ENCODE measurements at regions not wholly inside any gene's neighbourhood (a gene's known extent, or its start where the extent isn't known, plus 50 kb on each side); places are given as distances from the start of the nearest gene placed in this dataset.

- Histone ChIP-seq H3K36me3 (ENCODE audit: insufficient read depth, low read length) (no peaks in the 10 kb centered on the region), H2AFZ (ENCODE audit: low read depth, low read length) (no peak overlapping the region), H3K27me3 (ENCODE audit: insufficient read depth, low read length) (no peaks in the 10 kb centered on the region), H3K4me3 (ENCODE audit: low read length) (no peak overlapping the region), H3K9me3 (ENCODE audit: low read length) (peaks cover 2% of the 10 kb centered on the region), H3K4me1 (ENCODE audit: insufficient read depth, low read length) (no peaks in the 10 kb centered on the region)
Measured at GRCh38 chr1:218829097-218829496, 344.6 kb upstream of the LYPLAL1 start.

GRCh38 chr1:218835609-218836008 lies 338.1 kb upstream of the LYPLAL1 start:
- Histone ChIP-seq H3K36me3 (ENCODE audit: insufficient read depth, low read length) (no peaks in the 10 kb centered on the region), H2AFZ (ENCODE audit: low read depth, low read length) (no peak overlapping the region), H3K4me1 (ENCODE audit: insufficient read depth, low read length) (no peaks in the 10 kb centered on the region), H3K9me3 (ENCODE audit: low read length) (no peaks in the 10 kb centered on the region), H3K27me3 (ENCODE audit: insufficient read depth, low read length) (no peaks in the 10 kb centered on the region), H3K4me3 (ENCODE audit: low read length) (no peak overlapping the region)

GRCh38 chr1:218836264-218836663 lies 337.4 kb upstream of the LYPLAL1 start:
- Histone ChIP-seq H3K4me1 (ENCODE audit: insufficient read depth, low read length) (no peaks in the 10 kb centered on the region), H3K9me3 (ENCODE audit: low read length) (no peaks in the 10 kb centered on the region), H3K36me3 (ENCODE audit: insufficient read depth, low read length) (no peaks in the 10 kb centered on the region), H2AFZ (ENCODE audit: low read depth, low read length) (no peak overlapping the region), H3K27me3 (ENCODE audit: insufficient read depth, low read length) (no peaks in the 10 kb centered on the region), H3K4me3 (ENCODE audit: low read length) (no peak overlapping the region)

GRCh38 chr1:218837051-218837450 lies 336.6 kb upstream of the LYPLAL1 start:
- Histone ChIP-seq H2AFZ (ENCODE audit: low read depth, low read length) (no peak overlapping the region), H3K36me3 (ENCODE audit: insufficient read depth, low read length) (no peaks in the 10 kb centered on the region), H3K9me3 (ENCODE audit: low read length) (no peaks in the 10 kb centered on the region), H3K4me3 (ENCODE audit: low read length) (no peak overlapping the region), H3K27me3 (ENCODE audit: insufficient read depth, low read length) (no peaks in the 10 kb centered on the region), H3K4me1 (ENCODE audit: insufficient read depth, low read length) (no peaks in the 10 kb centered on the region)

GRCh38 chr1:218845589-218845988 lies 328.1 kb upstream of the LYPLAL1 start:
- H3K4me3 ChIP-seq (ENCODE audit: low read length): no peak overlapping the region
- H2AFZ ChIP-seq (ENCODE audit: low read depth, low read length): no peak overlapping the region
- H3K4me1 ChIP-seq (ENCODE audit: insufficient read depth, low read length): no peaks in the 10 kb centered on the region
- no peaks in the 10 kb centered on the region for H3K9me3 ChIP-seq (ENCODE audit: low read length)
- H3K27me3 ChIP-seq (ENCODE audit: insufficient read depth, low read length): no peaks in the 10 kb centered on the region
- H3K36me3 ChIP-seq (ENCODE audit: insufficient read depth, low read length): no peaks in the 10 kb centered on the region

GRCh38 chr1:218846181-218846580 lies 327.5 kb upstream of the LYPLAL1 start:
- Histone ChIP-seq H3K4me3 (ENCODE audit: low read length) (no peak overlapping the region), H2AFZ (ENCODE audit: low read depth, low read length) (no peak overlapping the region), H3K4me1 (ENCODE audit: insufficient read depth, low read length) (no peaks in the 10 kb centered on the region), H3K9me3 (ENCODE audit: low read length) (no peaks in the 10 kb centered on the region), H3K27me3 (ENCODE audit: insufficient read depth, low read length) (no peaks in the 10 kb centered on the region), H3K36me3 (ENCODE audit: insufficient read depth, low read length) (no peaks in the 10 kb centered on the region)

GRCh38 chr1:218847089-218847768 lies 326.4 kb upstream of the LYPLAL1 start:
- H3K4me1 ChIP-seq (ENCODE audit: insufficient read depth, low read length): no peaks in the 10 kb centered on the region
- no peak overlapping the region for H2AFZ ChIP-seq (ENCODE audit: low read depth, low read length)
- no peak overlapping the region for H3K4me3 ChIP-seq (ENCODE audit: low read length)
- H3K27me3 ChIP-seq (ENCODE audit: insufficient read depth, low read length): no peaks in the 10 kb centered on the region
- no peaks in the 10 kb centered on the region for H3K9me3 ChIP-seq (ENCODE audit: low read length)
- no peaks in the 10 kb centered on the region for H3K36me3 ChIP-seq (ENCODE audit: insufficient read depth, low read length)

GRCh38 chr1:218848009-218848408 lies 325.7 kb upstream of the LYPLAL1 start:
- H3K36me3 ChIP-seq (ENCODE audit: insufficient read depth, low read length): no peaks in the 10 kb centered on the region
- no peaks in the 10 kb centered on the region for H3K27me3 ChIP-seq (ENCODE audit: insufficient read depth, low read length)
- H3K9me3 ChIP-seq (ENCODE audit: low read length): no peaks in the 10 kb centered on the region
- no peaks in the 10 kb centered on the region for H3K4me1 ChIP-seq (ENCODE audit: insufficient read depth, low read length)
- no peak overlapping the region for H3K4me3 ChIP-seq (ENCODE audit: low read length)
- H2AFZ ChIP-seq (ENCODE audit: low read depth, low read length): no peak overlapping the region

GRCh38 chr1:218850367-218850766 lies 323.3 kb upstream of the LYPLAL1 start:
- H3K9me3 ChIP-seq (ENCODE audit: low read length): no peaks in the 10 kb centered on the region
- H3K4me3 ChIP-seq (ENCODE audit: low read length): no peak overlapping the region
- H3K4me1 ChIP-seq (ENCODE audit: insufficient read depth, low read length): no peaks in the 10 kb centered on the region
- H3K36me3 ChIP-seq (ENCODE audit: insufficient read depth, low read length): no peaks in the 10 kb centered on the region
- H2AFZ ChIP-seq (ENCODE audit: low read depth, low read length): no peak overlapping the region
- no peaks in the 10 kb centered on the region for H3K27me3 ChIP-seq (ENCODE audit: insufficient read depth, low read length)

- Histone ChIP-seq H3K27me3 (ENCODE audit: insufficient read depth, low read length) (no peaks in the 10 kb centered on the region), H3K36me3 (ENCODE audit: insufficient read depth, low read length) (no peaks in the 10 kb centered on the region), H2AFZ (ENCODE audit: low read depth, low read length) (no peak overlapping the region), H3K4me1 (ENCODE audit: insufficient read depth, low read length) (no peaks in the 10 kb centered on the region), H3K4me3 (ENCODE audit: low read length) (no peak overlapping the region), H3K9me3 (ENCODE audit: low read length) (no peaks in the 10 kb centered on the region)
Measured at GRCh38 chr1:218851586-218851985, 322.1 kb upstream of the LYPLAL1 start.

GRCh38 chr1:218852527-218852926 lies 321.2 kb upstream of the LYPLAL1 start:
- Histone ChIP-seq H3K27me3 (ENCODE audit: insufficient read depth, low read length) (no peaks in the 10 kb centered on the region), H3K9me3 (ENCODE audit: low read length) (no peaks in the 10 kb centered on the region), H2AFZ (ENCODE audit: low read depth, low read length) (no peak overlapping the region), H3K4me3 (ENCODE audit: low read length) (no peak overlapping the region), H3K4me1 (ENCODE audit: insufficient read depth, low read length) (no peaks in the 10 kb centered on the region), H3K36me3 (ENCODE audit: insufficient read depth, low read length) (no peaks in the 10 kb centered on the region)

GRCh38 chr1:218863987-218864386 lies 309.7 kb upstream of the LYPLAL1 start:
- Histone ChIP-seq H3K4me1 (ENCODE audit: insufficient read depth, low read length) (peaks cover 8% of the 10 kb centered on the region), H3K36me3 (ENCODE audit: insufficient read depth, low read length) (no peaks in the 10 kb centered on the region), H3K4me3 (ENCODE audit: low read length) (no peak overlapping the region), H3K27me3 (ENCODE audit: insufficient read depth, low read length) (no peaks in the 10 kb centered on the region), H2AFZ (ENCODE audit: low read depth, low read length) (no peak overlapping the region), H3K9me3 (ENCODE audit: low read length) (no peaks in the 10 kb centered on the region)

GRCh38 chr1:218865591-218865990 lies 308.1 kb upstream of the LYPLAL1 start:
- no peaks in the 10 kb centered on the region for H3K27me3 ChIP-seq (ENCODE audit: insufficient read depth, low read length)
- no peak overlapping the region for H3K4me3 ChIP-seq (ENCODE audit: low read length)
- peaks cover 8% of the 10 kb centered on the region for H3K4me1 ChIP-seq (ENCODE audit: insufficient read depth, low read length)
- H3K36me3 ChIP-seq (ENCODE audit: insufficient read depth, low read length): no peaks in the 10 kb centered on the region
- no peaks in the 10 kb centered on the region for H3K9me3 ChIP-seq (ENCODE audit: low read length)
- H2AFZ ChIP-seq (ENCODE audit: low read depth, low read length): no peak overlapping the region

GRCh38 chr1:218866507-218866906 lies 307.2 kb upstream of the LYPLAL1 start:
- Histone ChIP-seq H3K9me3 (ENCODE audit: low read length) (no peaks in the 10 kb centered on the region), H3K36me3 (ENCODE audit: insufficient read depth, low read length) (no peaks in the 10 kb centered on the region), H3K4me3 (ENCODE audit: low read length) (no peak overlapping the region), H3K4me1 (ENCODE audit: insufficient read depth, low read length) (peaks cover 8% of the 10 kb centered on the region), H3K27me3 (ENCODE audit: insufficient read depth, low read length) (no peaks in the 10 kb centered on the region), H2AFZ (ENCODE audit: low read depth, low read length) (no peak overlapping the region)

Measured in neuron (in vitro differentiated cells).